ENCODE measurements at regions not wholly inside any gene's neighbourhood (a gene's known extent, or its start where the extent isn't known, plus 50 kb on each side); places are given as distances from the start of the nearest gene placed in this dataset.

DNA sequence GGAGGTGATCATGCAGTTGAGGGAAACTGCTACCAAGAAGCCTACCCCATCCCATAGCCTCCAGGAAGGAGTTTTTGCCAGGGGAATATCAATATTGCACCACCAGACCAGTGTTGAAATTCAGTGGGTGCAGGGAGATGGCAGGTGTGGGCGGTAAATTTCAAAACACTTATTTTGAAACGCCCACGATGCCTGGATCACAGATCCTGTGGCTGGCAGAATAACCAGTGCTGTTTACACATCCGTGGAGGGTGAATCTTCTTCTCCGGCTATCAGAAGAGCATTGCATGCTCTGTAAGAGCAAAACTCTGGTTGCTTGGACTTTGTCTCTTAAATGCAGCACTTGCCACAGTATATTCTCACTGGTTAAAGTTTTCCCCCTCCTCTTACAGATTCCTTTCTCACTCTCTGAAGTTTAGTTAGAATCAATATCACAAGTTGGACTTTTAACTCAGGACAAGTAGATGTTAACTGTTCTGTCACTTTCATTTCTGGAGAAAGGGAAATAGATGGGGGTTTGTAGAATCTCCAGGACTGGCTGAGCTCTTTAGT, 70.5 kb upstream of the ZCCHC2 start (continued):
- TF ChIP-seq, protein P1, sequence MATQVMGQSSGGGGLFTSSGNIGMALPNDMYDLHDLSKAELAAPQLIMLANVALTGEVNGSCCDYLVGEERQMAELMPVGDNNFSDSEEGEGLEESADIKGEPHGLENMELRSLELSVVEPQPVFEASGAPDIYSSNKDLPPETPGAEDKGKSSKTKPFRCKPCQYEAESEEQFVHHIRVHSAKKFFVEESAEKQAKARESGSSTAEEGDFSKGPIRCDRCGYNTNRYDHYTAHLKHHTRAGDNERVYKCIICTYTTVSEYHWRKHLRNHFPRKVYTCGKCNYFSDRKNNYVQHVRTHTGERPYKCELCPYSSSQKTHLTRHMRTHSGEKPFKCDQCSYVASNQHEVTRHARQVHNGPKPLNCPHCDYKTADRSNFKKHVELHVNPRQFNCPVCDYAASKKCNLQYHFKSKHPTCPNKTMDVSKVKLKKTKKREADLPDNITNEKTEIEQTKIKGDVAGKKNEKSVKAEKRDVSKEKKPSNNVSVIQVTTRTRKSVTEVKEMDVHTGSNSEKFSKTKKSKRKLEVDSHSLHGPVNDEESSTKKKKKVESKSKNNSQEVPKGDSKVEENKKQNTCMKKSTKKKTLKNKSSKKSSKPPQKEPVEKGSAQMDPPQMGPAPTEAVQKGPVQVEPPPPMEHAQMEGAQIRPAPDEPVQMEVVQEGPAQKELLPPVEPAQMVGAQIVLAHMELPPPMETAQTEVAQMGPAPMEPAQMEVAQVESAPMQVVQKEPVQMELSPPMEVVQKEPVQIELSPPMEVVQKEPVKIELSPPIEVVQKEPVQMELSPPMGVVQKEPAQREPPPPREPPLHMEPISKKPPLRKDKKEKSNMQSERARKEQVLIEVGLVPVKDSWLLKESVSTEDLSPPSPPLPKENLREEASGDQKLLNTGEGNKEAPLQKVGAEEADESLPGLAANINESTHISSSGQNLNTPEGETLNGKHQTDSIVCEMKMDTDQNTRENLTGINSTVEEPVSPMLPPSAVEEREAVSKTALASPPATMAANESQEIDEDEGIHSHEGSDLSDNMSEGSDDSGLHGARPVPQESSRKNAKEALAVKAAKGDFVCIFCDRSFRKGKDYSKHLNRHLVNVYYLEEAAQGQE (IDR thresholded peaks at IDR 0.05; ENCODE audit: unreplicated experiment): no peak

DNA sequence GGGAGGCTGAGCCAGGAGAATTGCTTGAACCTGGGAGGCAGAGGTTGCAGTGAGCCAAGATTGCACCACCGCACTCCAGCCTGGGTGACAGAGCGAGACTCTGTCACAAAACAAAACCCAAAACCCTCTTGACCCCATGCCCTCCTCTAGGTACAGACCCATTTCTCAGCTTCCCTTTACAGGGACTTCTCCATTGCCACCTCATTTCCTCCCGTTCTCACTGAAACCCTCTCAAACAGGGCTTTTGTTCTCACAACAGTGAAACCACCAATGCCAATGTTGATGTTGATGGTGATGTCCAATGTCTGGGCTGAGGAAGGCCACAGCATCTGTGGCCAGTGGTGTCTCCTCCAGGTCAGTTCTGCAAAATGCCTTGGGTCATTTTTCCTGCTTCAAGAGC, 69.0 kb upstream of the ZCCHC2 start:
- no peak overlapping the region for H3K4me2 ChIP-seq
- H3K27ac ChIP-seq (ENCODE audit: low read depth): no peak overlapping the region
- H3F3A ChIP-seq (replicated peaks; ENCODE audit: low read depth): no peaks in the 10 kb centered on the region
- Mint-ChIP-seq H3K36me3 (ENCODE audit: low read depth) (no peaks in the 10 kb centered on the region), H3K9me3 (no peaks in the 10 kb centered on the region), H3K4me1 (peaks cover 31% of the 10 kb centered on the region), H3K27ac (no peak overlapping the region), H3K4me3 (no peak overlapping the region), H3K27me3 (ENCODE audit: insufficient read depth, low read depth, poor library complexity) (peaks cover 4% of the 10 kb centered on the region)
- no peaks in the 10 kb centered on the region for H4K20me1 ChIP-seq (replicated peaks; ENCODE audit: insufficient read depth)
- DNase-seq (ENCODE audit: low spot score) (no peak), ATAC-seq (no peak)
- H3K79me2 ChIP-seq (replicated peaks; ENCODE audit: insufficient read depth): no peaks in the 10 kb centered on the region
- H3K4me1 ChIP-seq (ENCODE audit: insufficient read depth): peaks cover 20% of the 10 kb centered on the region
- H2AFZ ChIP-seq: no peak overlapping the region
- H3K4me3 ChIP-seq: no peak overlapping the region
- no peaks in the 10 kb centered on the region for H3K36me3 ChIP-seq (ENCODE audit: insufficient read depth)
- no peaks in the 10 kb centered on the region for H3K27me3 ChIP-seq (ENCODE audit: insufficient read depth)
- TF ChIP-seq ZNF114 (CRISPR knock-in tag; IDR thresholded peaks at IDR 0.05) (no peak), JUNB (IDR thresholded peaks at IDR 0.05; ENCODE audit: unreplicated experiment) (no peak)
- TF ChIP-seq, protein P2, sequence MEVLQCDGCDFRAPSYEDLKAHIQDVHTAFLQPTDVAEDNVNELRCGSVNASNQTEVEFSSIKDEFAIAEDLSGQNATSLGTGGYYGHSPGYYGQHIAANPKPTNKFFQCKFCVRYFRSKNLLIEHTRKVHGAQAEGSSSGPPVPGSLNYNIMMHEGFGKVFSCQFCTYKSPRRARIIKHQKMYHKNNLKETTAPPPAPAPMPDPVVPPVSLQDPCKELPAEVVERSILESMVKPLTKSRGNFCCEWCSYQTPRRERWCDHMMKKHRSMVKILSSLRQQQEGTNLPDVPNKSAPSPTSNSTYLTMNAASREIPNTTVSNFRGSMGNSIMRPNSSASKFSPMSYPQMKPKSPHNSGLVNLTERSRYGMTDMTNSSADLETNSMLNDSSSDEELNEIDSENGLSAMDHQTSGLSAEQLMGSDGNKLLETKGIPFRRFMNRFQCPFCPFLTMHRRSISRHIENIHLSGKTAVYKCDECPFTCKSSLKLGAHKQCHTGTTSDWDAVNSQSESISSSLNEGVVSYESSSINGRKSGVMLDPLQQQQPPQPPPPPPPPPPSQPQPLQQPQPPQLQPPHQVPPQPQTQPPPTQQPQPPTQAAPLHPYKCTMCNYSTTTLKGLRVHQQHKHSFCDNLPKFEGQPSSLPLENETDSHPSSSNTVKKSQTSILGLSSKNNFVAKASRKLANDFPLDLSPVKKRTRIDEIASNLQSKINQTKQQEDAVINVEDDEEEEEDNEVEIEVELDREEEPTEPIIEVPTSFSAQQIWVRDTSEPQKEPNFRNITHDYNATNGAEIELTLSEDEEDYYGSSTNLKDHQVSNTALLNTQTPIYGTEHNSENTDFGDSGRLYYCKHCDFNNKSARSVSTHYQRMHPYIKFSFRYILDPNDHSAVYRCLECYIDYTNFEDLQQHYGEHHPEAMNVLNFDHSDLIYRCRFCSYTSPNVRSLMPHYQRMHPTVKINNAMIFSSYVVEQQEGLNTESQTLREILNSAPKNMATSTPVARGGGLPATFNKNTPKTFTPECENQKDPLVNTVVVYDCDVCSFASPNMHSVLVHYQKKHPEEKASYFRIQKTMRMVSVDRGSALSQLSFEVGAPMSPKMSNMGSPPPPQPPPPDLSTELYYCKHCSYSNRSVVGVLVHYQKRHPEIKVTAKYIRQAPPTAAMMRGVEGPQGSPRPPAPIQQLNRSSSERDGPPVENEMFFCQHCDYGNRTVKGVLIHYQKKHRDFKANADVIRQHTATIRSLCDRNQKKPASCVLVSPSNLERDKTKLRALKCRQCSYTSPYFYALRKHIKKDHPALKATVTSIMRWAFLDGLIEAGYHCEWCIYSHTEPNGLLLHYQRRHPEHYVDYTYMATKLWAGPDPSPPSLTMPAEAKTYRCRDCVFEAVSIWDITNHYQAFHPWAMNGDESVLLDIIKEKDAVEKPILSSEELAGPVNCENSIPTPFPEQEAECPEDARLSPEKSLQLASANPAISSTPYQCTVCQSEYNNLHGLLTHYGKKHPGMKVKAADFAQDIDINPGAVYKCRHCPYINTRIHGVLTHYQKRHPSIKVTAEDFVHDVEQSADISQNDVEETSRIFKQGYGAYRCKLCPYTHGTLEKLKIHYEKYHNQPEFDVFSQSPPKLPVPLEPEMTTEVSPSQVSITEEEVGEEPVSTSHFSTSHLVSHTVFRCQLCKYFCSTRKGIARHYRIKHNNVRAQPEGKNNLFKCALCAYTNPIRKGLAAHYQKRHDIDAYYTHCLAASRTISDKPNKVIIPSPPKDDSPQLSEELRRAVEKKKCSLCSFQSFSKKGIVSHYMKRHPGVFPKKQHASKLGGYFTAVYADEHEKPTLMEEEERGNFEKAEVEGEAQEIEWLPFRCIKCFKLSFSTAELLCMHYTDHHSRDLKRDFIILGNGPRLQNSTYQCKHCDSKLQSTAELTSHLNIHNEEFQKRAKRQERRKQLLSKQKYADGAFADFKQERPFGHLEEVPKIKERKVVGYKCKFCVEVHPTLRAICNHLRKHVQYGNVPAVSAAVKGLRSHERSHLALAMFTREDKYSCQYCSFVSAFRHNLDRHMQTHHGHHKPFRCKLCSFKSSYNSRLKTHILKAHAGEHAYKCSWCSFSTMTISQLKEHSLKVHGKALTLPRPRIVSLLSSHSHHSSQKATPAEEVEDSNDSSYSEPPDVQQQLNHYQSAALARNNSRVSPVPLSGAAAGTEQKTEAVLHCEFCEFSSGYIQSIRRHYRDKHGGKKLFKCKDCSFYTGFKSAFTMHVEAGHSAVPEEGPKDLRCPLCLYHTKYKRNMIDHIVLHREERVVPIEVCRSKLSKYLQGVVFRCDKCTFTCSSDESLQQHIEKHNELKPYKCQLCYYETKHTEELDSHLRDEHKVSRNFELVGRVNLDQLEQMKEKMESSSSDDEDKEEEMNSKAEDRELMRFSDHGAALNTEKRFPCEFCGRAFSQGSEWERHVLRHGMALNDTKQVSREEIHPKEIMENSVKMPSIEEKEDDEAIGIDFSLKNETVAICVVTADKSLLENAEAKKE (CRISPR knock-in tag; IDR thresholded peaks at IDR 0.05): no peak
- no peaks in the 10 kb centered on the region for H3K9me2 ChIP-seq (ENCODE audit: insufficient read depth)
